CD8-positive, alpha-beta memory T cell (primary cell): ENCODE measurements at regions not wholly inside any gene's neighbourhood (a gene's known extent, or its start where the extent isn't known, plus 50 kb on each side); places are given as distances from the start of the nearest gene placed in this dataset.
A peak's percentile ranks its signal among the peaks of the same experiment; 100 is the strongest.

Experiments
- CTCF ChIA-PET: fragments of 350-600 bp; sonication (Branson Sonifier 250); formaldehyde crosslinking; loops from one replicate; lab custom pipeline; 2021; ENCODE audit warnings: antibody characterized with exemption; lab: Charles Lee
- POLR2A ChIA-PET: fragments of 350-600 bp; sonication (Branson Sonifier 250); formaldehyde crosslinking; loops from one replicate; lab custom pipeline; 2021; ENCODE audit warnings: antibody characterized with exemption; lab: Charles Lee
- DNase-seq, 5 donors: peaks; one replicate each; pipeline versions ENCODE4 v3.0.0 to v3.0.0-alpha.2; 2020 to 2022; ENCODE audit warnings: mixed read lengths in 1 of 5
- H3K27ac ChIP-seq: one replicate; pipeline ENCODE4 v1.7.0; 2013; ENCODE audit warnings: low read depth, mild to moderate bottlenecking, low read length, moderate library complexity
- H3K27me3 ChIP-seq: 2 replicates; pipeline ENCODE4 v1.7.0; 2013; ENCODE audit warnings: low read length, mild to moderate bottlenecking; ENCODE audit not compliant: insufficient read depth, poor library complexity, severe bottlenecking
- H3K36me3 ChIP-seq: 2 replicates; pipeline ENCODE4 v1.7.0; 2013; ENCODE audit warnings: mild to moderate bottlenecking, low read length, moderate library complexity; ENCODE audit not compliant: insufficient read depth
- H3K4me1 ChIP-seq: 2 replicates; pipeline ENCODE4 v1.7.0; 2013; ENCODE audit warnings: mild to moderate bottlenecking, low read length, moderate library complexity; ENCODE audit not compliant: insufficient read depth
- H3K4me3 ChIP-seq: 2 replicates; pipeline ENCODE4 v1.7.0; 2013; ENCODE audit warnings: mild to moderate bottlenecking, low read length
- H3K9me3 ChIP-seq: 2 replicates; pipeline ENCODE4 v1.7.0; 2013; ENCODE audit warnings: mild to moderate bottlenecking, low read length
- H3K27ac Mint-ChIP-seq, 8 donors: one replicate each; pipeline ENCODE4 v1.8.0; 2020 to 2021; ENCODE audit warnings: mixed read lengths in 8 of 8, mild to moderate bottlenecking in 6 of 8, inconsistent platforms in 3 of 8, moderate library complexity in 3 of 8
- H3K27me3 Mint-ChIP-seq, 2 donors: one replicate each; pipeline ENCODE4 v1.8.0; 2020 to 2021; ENCODE audit warnings: mixed read lengths in 2 of 2, mild to moderate bottlenecking in 1 of 2, moderate library complexity in 1 of 2
- H3K36me3 Mint-ChIP-seq, 3 donors: one replicate each; pipeline ENCODE4 v1.8.0; 2020 to 2021; ENCODE audit warnings: mixed read lengths in 3 of 3, inconsistent platforms in 1 of 3, mild to moderate bottlenecking in 1 of 3
- H3K4me1 Mint-ChIP-seq, 3 donors: one replicate each; pipeline ENCODE4 v1.8.0; 2020 to 2021; ENCODE audit warnings: mixed read lengths in 3 of 3, inconsistent platforms in 1 of 3, mild to moderate bottlenecking in 1 of 3
- H3K4me3 Mint-ChIP-seq, 7 donors: one replicate each; pipeline ENCODE4 v1.8.0; 2020 to 2021; ENCODE audit warnings: mixed read lengths in 7 of 7, mild to moderate bottlenecking in 6 of 7, moderate library complexity in 4 of 7, inconsistent platforms in 2 of 7
- H3K9me3 Mint-ChIP-seq, 5 donors: one replicate each; pipeline ENCODE4 v1.8.0; 2020 to 2022; ENCODE audit warnings: mixed read lengths in 5 of 5, mild to moderate bottlenecking in 3 of 5, moderate library complexity in 2 of 5, inconsistent platforms in 1 of 5

DNA sequence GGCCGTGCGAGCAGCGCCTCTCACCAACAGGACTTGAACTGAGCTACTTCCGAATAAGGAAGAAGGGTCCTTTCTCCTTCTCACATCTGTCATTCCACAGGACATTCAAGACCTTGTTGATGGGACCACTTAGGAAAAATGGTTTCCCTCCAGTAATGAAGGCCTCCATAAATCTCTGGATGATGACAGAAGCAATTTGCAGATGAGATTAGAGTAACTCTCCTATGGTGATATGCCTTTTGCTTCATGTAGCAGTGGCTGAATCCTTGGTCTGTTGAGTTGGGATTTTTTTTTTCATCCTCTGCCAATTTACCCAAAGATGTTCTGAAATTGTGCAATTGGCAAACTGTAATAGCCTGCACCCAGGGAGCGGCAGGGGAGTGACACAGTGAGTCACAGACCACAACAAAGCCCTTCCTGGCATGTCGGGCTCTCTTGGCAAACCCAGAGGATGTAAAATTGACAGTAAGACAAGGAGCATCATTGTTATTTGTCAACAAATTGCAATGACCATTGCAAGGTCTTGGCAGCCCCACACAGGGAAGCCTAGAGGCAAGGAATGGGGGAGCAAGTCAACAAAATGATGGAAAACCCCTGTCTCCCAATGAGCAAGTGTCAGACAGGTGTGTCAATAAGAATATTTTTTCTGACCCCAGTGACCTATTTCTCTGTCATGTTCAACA is 275.9 kb downstream of the ACTL7B start:
- H3K27me3 Mint-ChIP-seq, result peaks cover 0 to 3% of the 10 kb centered on the region in 2 donors
- ChIA-PET CTCF (no interaction called here), POLR2A (no interaction called here)
- H3K9me3 Mint-ChIP-seq, result peaks cover 0 to 4% (median 2%) of the 10 kb centered on the region in 5 donors
- Histone ChIP-seq H3K27ac (no peak overlapping the region), H3K9me3 (no peaks in the 10 kb centered on the region), H3K36me3 (no peaks in the 10 kb centered on the region), H3K27me3 (no peaks in the 10 kb centered on the region), H3K4me3 (no peak overlapping the region), H3K4me1 (no peaks in the 10 kb centered on the region)
- no peak overlapping the region for H3K4me3 Mint-ChIP-seq
- H3K4me1 Mint-ChIP-seq, result no peaks in the 10 kb centered on the region
- DNase-seq, result no peak
- H3K27ac Mint-ChIP-seq, result no peak overlapping the region
- no peaks in the 10 kb centered on the region for H3K36me3 Mint-ChIP-seq

DNA sequence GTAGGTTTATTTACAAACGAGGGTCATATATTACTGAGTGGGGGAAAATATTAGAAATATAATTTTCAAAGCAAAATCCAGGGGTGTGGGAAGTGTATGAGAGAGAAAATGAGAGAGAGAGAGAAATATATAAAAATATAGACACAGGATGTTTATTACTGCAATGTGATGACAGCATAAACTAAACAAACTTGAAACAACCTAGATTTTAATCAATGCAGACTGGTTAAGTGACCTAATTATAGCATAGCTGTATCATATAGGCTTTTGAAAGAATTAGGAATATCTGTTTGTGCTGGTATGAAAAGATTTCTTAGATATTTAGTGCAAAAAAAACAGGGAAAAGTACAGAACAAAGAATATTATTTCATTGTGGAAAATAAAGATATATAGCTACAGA is 280.5 kb downstream of the ACTL7B start:
- DNase-seq, result no peak
- H3K4me3 ChIP-seq, result no peak overlapping the region
- POLR2A ChIA-PET, result no interaction called here
- Mint-ChIP-seq H3K36me3 (no peaks in the 10 kb centered on the region), H3K27me3 (no peaks in the 10 kb centered on the region), H3K9me3 (peaks cover 0 to 2% (median 0%) of the 10 kb centered on the region in 5 donors), H3K4me3 (no peak overlapping the region), H3K4me1 (no peaks in the 10 kb centered on the region), H3K27ac (no peak overlapping the region)
- H3K36me3 ChIP-seq, result no peaks in the 10 kb centered on the region
- no peak overlapping the region for H3K27ac ChIP-seq
- CTCF ChIA-PET, result no interaction called here
- no peaks in the 10 kb centered on the region for H3K4me1 ChIP-seq
- no peaks in the 10 kb centered on the region for H3K27me3 ChIP-seq
- no peaks in the 10 kb centered on the region for H3K9me3 ChIP-seq

- POLR2A ChIA-PET, result no interaction called here
- H3K27ac ChIP-seq, result no peak overlapping the region
- H3K9me3 Mint-ChIP-seq, result peaks cover 0 to 7% (median 0%) of the 10 kb centered on the region in 5 donors
- no peaks in the 10 kb centered on the region for H3K27me3 Mint-ChIP-seq
- H3K4me1 Mint-ChIP-seq, result no peaks in the 10 kb centered on the region
- CTCF ChIA-PET, result no interaction called here
- no peaks in the 10 kb centered on the region for H3K27me3 ChIP-seq
- H3K36me3 ChIP-seq, result no peaks in the 10 kb centered on the region
- H3K9me3 ChIP-seq, result no peaks in the 10 kb centered on the region
- no peak overlapping the region for H3K4me3 Mint-ChIP-seq
- no peaks in the 10 kb centered on the region for H3K4me1 ChIP-seq
- DNase-seq, result no peak
- H3K4me3 ChIP-seq, result no peak overlapping the region
- H3K36me3 Mint-ChIP-seq, result no peaks in the 10 kb centered on the region
- H3K27ac Mint-ChIP-seq, result no peak overlapping the region
Observed at GRCh38 chr9:108569624-108570023, 286.2 kb downstream of the ACTL7B start.

DNA sequence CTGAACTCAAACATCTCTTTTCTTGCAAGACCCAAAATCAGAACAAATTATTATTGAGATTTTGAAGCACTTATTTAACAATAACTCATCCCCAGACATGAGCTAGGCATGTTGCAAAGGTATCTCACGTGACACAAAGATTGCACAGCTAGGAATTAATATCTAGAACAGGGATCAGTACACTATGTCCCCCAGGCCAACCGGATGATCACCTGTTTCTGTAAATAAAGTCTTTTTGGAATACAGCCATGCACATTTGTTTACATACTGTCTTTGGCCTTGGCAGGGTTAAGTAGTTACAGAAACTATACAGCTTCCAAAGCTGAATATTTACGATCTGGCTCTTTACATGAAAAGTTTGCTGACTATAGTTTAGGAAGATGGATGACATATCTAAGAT is 287.7 kb downstream of the ACTL7B start:
- no peak for DNase-seq
- no peak overlapping the region for H3K4me3 Mint-ChIP-seq
- no peaks in the 10 kb centered on the region for H3K4me1 Mint-ChIP-seq
- POLR2A ChIA-PET, result no interaction called here
- Histone ChIP-seq H3K9me3 (no peaks in the 10 kb centered on the region), H3K27ac (no peak overlapping the region), H3K36me3 (no peaks in the 10 kb centered on the region), H3K27me3 (no peaks in the 10 kb centered on the region), H3K4me1 (no peaks in the 10 kb centered on the region), H3K4me3 (no peak overlapping the region)
- H3K27ac Mint-ChIP-seq, result peak overlapping the region in 1 of 8 donors; percentile 65
- H3K36me3 Mint-ChIP-seq, result no peaks in the 10 kb centered on the region
- CTCF ChIA-PET, result no interaction called here
- peaks cover 0 to 7% (median 0%) of the 10 kb centered on the region in 5 donors for H3K9me3 Mint-ChIP-seq
- H3K27me3 Mint-ChIP-seq, result no peaks in the 10 kb centered on the region

GRCh38 chr9:108567571-108567970 is 288.2 kb downstream of the ACTL7B start:
- Mint-ChIP-seq H3K9me3 (peaks cover 0 to 7% (median 0%) of the 10 kb centered on the region in 5 donors), H3K27me3 (peaks cover 0 to 3% of the 10 kb centered on the region in 2 donors), H3K4me3 (no peak overlapping the region), H3K27ac (peak overlapping the region in 1 of 8 donors; percentile 65), H3K36me3 (no peaks in the 10 kb centered on the region), H3K4me1 (no peaks in the 10 kb centered on the region)
- Histone ChIP-seq H3K4me3 (no peak overlapping the region), H3K27ac (no peak overlapping the region), H3K36me3 (no peaks in the 10 kb centered on the region), H3K9me3 (no peaks in the 10 kb centered on the region), H3K27me3 (no peaks in the 10 kb centered on the region), H3K4me1 (no peaks in the 10 kb centered on the region)
- ChIA-PET CTCF (no interaction called here), POLR2A (no interaction called here)
- no peak for DNase-seq

- Mint-ChIP-seq H3K4me1 (no peaks in the 10 kb centered on the region), H3K36me3 (no peaks in the 10 kb centered on the region), H3K27ac (no peak overlapping the region), H3K9me3 (peaks cover 0 to 7% (median 0%) of the 10 kb centered on the region in 5 donors), H3K27me3 (peaks cover 0 to 3% of the 10 kb centered on the region in 2 donors), H3K4me3 (no peak overlapping the region)
- Histone ChIP-seq H3K36me3 (no peaks in the 10 kb centered on the region), H3K4me3 (no peak overlapping the region), H3K9me3 (no peaks in the 10 kb centered on the region), H3K4me1 (no peaks in the 10 kb centered on the region), H3K27ac (no peak overlapping the region), H3K27me3 (no peaks in the 10 kb centered on the region)
- no peak for DNase-seq
- POLR2A ChIA-PET, result no interaction called here
- CTCF ChIA-PET, result no interaction called here
Observed at GRCh38 chr9:108565651-108566378, 290.0 kb downstream of the ACTL7B start.

GRCh38 chr9:108562176-108562575 is 293.6 kb downstream of the ACTL7B start:
- Mint-ChIP-seq H3K9me3 (peaks cover 0 to 5% (median 1%) of the 10 kb centered on the region in 5 donors), H3K4me1 (no peaks in the 10 kb centered on the region), H3K27me3 (peaks cover 0 to 3% of the 10 kb centered on the region in 2 donors), H3K27ac (no peak overlapping the region), H3K4me3 (no peak overlapping the region), H3K36me3 (no peaks in the 10 kb centered on the region)
- CTCF ChIA-PET, result no interaction called here
- Histone ChIP-seq H3K27ac (no peak overlapping the region), H3K4me1 (no peaks in the 10 kb centered on the region), H3K4me3 (no peak overlapping the region), H3K36me3 (no peaks in the 10 kb centered on the region), H3K9me3 (no peaks in the 10 kb centered on the region), H3K27me3 (no peaks in the 10 kb centered on the region)
- DNase-seq, result no peak
- POLR2A ChIA-PET, result no interaction called here

DNA sequence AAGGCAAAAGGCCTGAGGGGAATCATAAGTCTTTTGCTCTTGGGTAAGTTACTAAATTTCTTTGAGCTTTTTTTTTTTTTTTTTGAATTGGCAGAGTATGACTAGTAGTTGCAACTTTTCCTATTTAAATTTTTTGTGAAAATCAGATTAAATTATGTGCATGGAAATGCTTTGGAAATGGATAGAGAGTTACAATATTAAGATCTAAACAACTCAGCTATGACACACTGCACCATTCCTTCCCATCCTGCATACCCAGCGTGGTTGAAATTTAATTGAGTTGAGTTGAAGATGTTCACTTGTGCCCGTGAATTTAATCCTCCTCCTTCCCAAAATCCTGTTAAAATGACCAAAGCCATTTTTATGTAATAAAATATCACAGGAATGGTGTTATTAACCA is 296.4 kb downstream of the ACTL7B start:
- Mint-ChIP-seq H3K36me3 (no peaks in the 10 kb centered on the region), H3K27ac (no peak overlapping the region), H3K4me1 (no peaks in the 10 kb centered on the region), H3K4me3 (no peak overlapping the region), H3K27me3 (peaks cover 0 to 7% of the 10 kb centered on the region in 2 donors), H3K9me3 (peaks cover 0 to 5% (median 0%) of the 10 kb centered on the region in 5 donors)
- no peaks in the 10 kb centered on the region for H3K27me3 ChIP-seq
- no peak for DNase-seq
- no peaks in the 10 kb centered on the region for H3K36me3 ChIP-seq
- no peak overlapping the region for H3K27ac ChIP-seq
- H3K4me3 ChIP-seq, result no peak overlapping the region
- ChIA-PET POLR2A (no interaction called here), CTCF (no interaction called here)
- H3K9me3 ChIP-seq, result no peaks in the 10 kb centered on the region
- H3K4me1 ChIP-seq, result no peaks in the 10 kb centered on the region
